ENCODE measurements at regions not wholly inside any gene's neighbourhood (a gene's known extent, or its start where the extent isn't known, plus 50 kb on each side); places are given as distances from the start of the nearest gene placed in this dataset.
"Not testable (repeated sequence)": the region's sequence is repeated elsewhere in the genome, so short reads cannot be mapped to it uniquely, and the experiment has no call there.

DNA sequence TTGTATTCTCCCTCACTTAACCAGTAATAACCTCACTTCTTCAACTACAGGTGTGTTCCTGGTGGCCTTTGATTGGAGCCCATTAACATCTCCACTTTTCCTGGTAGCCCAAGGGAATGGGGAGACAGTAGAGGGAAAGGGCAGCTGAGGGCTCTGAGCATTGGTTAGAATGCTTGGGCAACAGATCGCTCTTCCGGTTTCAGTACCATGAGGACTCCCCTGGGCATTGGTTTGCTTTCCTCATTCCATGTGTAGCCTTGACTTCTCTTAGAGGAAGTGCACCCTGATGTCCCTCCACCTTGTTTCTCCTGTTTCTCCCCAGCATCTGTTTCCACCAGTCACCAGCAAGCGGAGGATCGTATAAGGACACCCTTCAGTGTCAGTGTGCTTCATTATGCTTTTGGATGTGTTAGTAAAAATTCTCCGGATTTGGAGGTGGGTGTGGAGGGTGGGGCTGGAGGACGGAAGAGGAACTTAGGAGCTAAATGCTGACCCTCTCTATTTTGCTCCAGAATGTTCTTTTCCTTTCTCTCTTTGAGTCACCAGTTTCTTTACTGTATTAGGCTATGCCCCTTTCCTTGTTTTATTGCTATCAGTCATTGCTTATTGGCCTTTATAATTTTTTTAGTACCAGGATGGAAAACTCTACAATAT is 50.6 kb upstream of the ZNG1B start:
- not testable (repeated sequence) for H3K27ac ChIP-seq (ENCODE audit: low read length); H2AFZ ChIP-seq (ENCODE audit: low read length); H3K36me3 ChIP-seq (ENCODE audit: insufficient read depth, low read length); H4K20me1 ChIP-seq (ENCODE audit: insufficient read depth, low read depth, low read length); H3K4me3 ChIP-seq (ENCODE audit: low read length); H3K9me3 ChIP-seq (ENCODE audit: low read length); H3K9me2 ChIP-seq (replicated peaks; ENCODE audit: insufficient read depth, low read length); H3K79me2 ChIP-seq (ENCODE audit: low read length); DNase-seq; H3K4me2 ChIP-seq (ENCODE audit: low read depth, low read length, poor library complexity, severe bottlenecking); H3K27me3 ChIP-seq (ENCODE audit: low read length); H3K9ac ChIP-seq (ENCODE audit: low read length)
- peaks cover 13% of the 10 kb centered on the region for H3K4me1 ChIP-seq (ENCODE audit: low read length)

DNA sequence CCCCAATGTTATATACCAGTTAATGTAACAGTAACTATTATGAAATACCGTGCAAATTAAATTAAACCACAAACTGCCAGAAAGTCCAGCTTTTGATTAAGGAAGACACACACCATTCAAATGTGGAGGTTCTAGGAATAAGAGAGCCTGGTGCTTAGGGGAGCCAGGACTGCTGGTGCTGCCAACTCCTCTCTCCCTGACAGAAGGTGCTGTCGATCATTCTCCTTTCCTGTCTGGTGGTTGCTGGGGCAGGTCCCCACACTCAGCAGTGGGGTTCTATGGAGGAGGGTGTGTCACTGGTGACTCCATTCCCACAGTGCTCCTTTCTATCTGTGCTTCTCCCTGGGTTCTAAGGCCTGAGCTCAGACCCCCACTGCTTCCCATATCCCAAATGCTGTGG is 57.9 kb upstream of the ZNG1B start:
- H3K4me2 ChIP-seq (ENCODE audit: low read depth, low read length, poor library complexity, severe bottlenecking); H3K4me1 ChIP-seq (ENCODE audit: low read length); H3K36me3 ChIP-seq (ENCODE audit: insufficient read depth, low read length); H2AFZ ChIP-seq (ENCODE audit: low read length); H4K20me1 ChIP-seq (ENCODE audit: insufficient read depth, low read depth, low read length); H3K79me2 ChIP-seq (ENCODE audit: low read length); H3K9me2 ChIP-seq (replicated peaks; ENCODE audit: insufficient read depth, low read length); H3K27me3 ChIP-seq (ENCODE audit: low read length); H3K4me3 ChIP-seq (ENCODE audit: low read length); H3K27ac ChIP-seq (ENCODE audit: low read length); DNase-seq; H3K9ac ChIP-seq (ENCODE audit: low read length); H3K9me3 ChIP-seq (ENCODE audit: low read length): not testable (repeated sequence)

DNA sequence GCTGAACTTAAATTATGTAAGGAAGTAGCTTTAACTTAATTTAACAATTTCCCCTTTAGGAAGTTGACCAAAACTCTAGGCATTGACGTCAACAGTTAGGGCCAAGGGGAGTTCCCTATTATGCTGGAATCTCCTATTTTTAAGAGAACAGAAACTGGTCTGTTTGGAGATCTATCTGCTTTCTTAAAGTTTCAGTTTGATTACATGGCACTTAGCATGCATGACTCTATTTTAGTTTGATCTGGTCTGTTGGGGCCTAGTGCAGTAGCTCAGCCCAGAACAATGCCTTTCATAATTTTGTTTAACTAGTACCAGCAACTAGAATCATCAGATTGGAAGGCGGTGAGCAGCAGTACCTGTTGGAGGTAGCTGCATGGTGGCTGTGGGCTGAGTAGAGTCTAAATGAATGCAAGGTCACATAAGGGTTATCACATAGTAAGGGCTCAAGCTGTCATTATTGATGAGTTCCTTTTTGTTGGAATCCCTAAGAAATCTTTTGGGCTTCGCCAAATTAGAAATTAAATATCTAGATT is 60.5 kb upstream of the ZNG1B start:
- Histone ChIP-seq H3K4me2 (ENCODE audit: low read depth, low read length, poor library complexity, severe bottlenecking) (no peak overlapping the region), H3K79me2 (ENCODE audit: low read length) (no peaks in the 10 kb centered on the region), H3K4me1 (ENCODE audit: low read length) (no peaks in the 10 kb centered on the region), H3K36me3 (ENCODE audit: insufficient read depth, low read length) (no peaks in the 10 kb centered on the region), H2AFZ (ENCODE audit: low read length) (no peak overlapping the region), H3K9ac (ENCODE audit: low read length) (no peak overlapping the region), H4K20me1 (ENCODE audit: insufficient read depth, low read depth, low read length) (no peaks in the 10 kb centered on the region), H3K9me3 (ENCODE audit: low read length) (no peaks in the 10 kb centered on the region), H3K4me3 (ENCODE audit: low read length) (no peak overlapping the region), H3K27me3 (ENCODE audit: low read length) (no peaks in the 10 kb centered on the region), H3K9me2 (replicated peaks; ENCODE audit: insufficient read depth, low read length) (no peaks in the 10 kb centered on the region), H3K27ac (ENCODE audit: low read length) (no peak overlapping the region)
- no peak for DNase-seq

DNA sequence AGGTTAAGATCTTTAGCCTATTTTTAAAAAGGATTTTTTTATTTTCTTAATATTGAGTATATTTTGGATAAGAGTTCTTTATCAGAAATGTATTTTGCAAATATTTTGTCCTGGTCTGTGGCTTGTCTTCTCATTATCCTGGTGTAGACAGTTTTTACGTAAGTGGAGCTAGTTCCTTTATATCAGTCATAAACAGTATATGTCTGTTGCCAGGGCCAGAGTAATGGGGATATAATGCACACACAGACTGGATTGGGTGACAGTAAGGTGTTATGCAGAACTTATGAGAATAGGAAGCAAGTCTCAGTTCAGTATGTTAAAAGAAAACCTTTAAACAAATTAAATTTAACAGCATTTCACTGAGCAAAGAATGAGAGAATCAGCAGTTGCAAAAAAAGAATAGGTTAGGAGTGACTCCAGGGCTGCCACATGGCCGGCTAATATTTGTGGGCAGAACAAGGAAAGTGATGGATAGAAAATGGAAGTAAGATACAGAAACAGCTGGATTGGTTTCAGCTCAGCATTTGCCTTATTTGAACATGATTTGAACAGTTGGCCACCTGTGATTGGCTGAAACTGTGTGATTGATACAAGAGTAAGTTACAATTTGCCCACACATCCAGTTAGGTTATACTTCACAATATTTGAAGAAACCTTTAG is 61.1 kb upstream of the ZNG1B start:
- no peaks in the 10 kb centered on the region for H3K9me2 ChIP-seq (replicated peaks; ENCODE audit: insufficient read depth, low read length)
- no peaks in the 10 kb centered on the region for H3K27me3 ChIP-seq (ENCODE audit: low read length)
- no peak overlapping the region for H3K4me2 ChIP-seq (ENCODE audit: low read depth, low read length, poor library complexity, severe bottlenecking)
- no peaks in the 10 kb centered on the region for H4K20me1 ChIP-seq (ENCODE audit: insufficient read depth, low read depth, low read length)
- no peak overlapping the region for H3K9ac ChIP-seq (ENCODE audit: low read length)
- H3K4me3 ChIP-seq (ENCODE audit: low read length), result no peak overlapping the region
- H3K27ac ChIP-seq (ENCODE audit: low read length), result no peak overlapping the region
- no peak overlapping the region for H2AFZ ChIP-seq (ENCODE audit: low read length)
- no peaks in the 10 kb centered on the region for H3K4me1 ChIP-seq (ENCODE audit: low read length)
- DNase-seq, result no peak
- H3K36me3 ChIP-seq (ENCODE audit: insufficient read depth, low read length), result no peaks in the 10 kb centered on the region
- H3K9me3 ChIP-seq (ENCODE audit: low read length), result no peaks in the 10 kb centered on the region
- no peaks in the 10 kb centered on the region for H3K79me2 ChIP-seq (ENCODE audit: low read length)

DNA sequence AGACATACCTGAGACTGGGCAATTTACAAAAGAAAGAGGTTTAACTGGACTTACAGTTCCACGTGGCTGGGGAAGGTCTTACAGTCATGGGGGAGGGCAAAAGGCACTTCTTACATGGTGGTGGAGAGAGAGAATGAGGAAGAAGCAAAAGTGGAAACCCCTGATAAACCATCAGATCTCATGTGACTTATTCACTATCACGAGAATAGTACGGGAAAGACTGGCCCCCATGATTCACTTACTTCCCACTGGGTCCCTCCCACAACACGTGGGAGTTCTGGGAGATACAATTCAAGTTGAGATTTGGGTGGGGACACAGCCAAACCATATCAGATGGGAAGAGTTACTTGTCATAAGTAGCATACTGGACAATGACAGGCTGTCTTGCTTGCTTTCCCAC is 62.6 kb upstream of the ZNG1B start:
- H3K4me2 ChIP-seq (ENCODE audit: low read depth, low read length, poor library complexity, severe bottlenecking); H3K9ac ChIP-seq (ENCODE audit: low read length); H3K9me3 ChIP-seq (ENCODE audit: low read length); DNase-seq; H3K36me3 ChIP-seq (ENCODE audit: insufficient read depth, low read length); H3K27ac ChIP-seq (ENCODE audit: low read length); H3K4me1 ChIP-seq (ENCODE audit: low read length); H4K20me1 ChIP-seq (ENCODE audit: insufficient read depth, low read depth, low read length); H3K79me2 ChIP-seq (ENCODE audit: low read length); H3K9me2 ChIP-seq (replicated peaks; ENCODE audit: insufficient read depth, low read length); H2AFZ ChIP-seq (ENCODE audit: low read length); H3K27me3 ChIP-seq (ENCODE audit: low read length); H3K4me3 ChIP-seq (ENCODE audit: low read length): not testable (repeated sequence)

DNA sequence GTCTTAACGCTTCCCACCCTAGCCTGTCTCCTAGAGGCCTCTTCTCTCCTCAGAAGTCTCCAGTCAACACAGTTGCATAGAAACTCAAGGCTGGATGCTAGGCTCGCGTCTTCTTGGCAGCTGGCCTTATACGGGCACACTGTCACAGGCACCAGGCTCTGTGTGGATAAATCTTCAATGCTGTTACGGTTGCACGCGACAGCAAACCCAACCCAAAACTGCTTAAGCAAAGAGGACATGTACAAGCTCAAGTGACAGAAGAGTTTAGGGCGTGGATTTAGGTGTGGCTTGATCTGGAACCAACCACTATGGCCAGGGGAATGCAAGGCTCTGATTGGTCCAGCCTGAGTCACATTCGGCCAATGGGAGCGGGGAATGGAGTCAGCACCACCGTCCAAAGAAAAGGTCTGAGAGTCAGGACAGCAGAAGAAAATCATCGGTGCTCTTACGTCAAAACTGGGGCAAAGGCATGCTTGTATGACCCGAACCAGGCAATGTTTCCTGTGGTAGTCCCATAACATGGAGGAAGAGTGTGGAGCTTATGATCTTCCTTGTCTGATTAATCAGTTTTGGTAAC is 65.1 kb upstream of the ZNG1B start:
- H3K27ac ChIP-seq (ENCODE audit: low read length); H3K9ac ChIP-seq (ENCODE audit: low read length); H3K9me3 ChIP-seq (ENCODE audit: low read length); H2AFZ ChIP-seq (ENCODE audit: low read length); H3K27me3 ChIP-seq (ENCODE audit: low read length); H3K4me1 ChIP-seq (ENCODE audit: low read length); H3K79me2 ChIP-seq (ENCODE audit: low read length); H3K4me3 ChIP-seq (ENCODE audit: low read length); H3K9me2 ChIP-seq (replicated peaks; ENCODE audit: insufficient read depth, low read length); H3K4me2 ChIP-seq (ENCODE audit: low read depth, low read length, poor library complexity, severe bottlenecking); H3K36me3 ChIP-seq (ENCODE audit: insufficient read depth, low read length); H4K20me1 ChIP-seq (ENCODE audit: insufficient read depth, low read depth, low read length): not testable (repeated sequence)
- DNase-seq, result peak; percentile 77

DNA sequence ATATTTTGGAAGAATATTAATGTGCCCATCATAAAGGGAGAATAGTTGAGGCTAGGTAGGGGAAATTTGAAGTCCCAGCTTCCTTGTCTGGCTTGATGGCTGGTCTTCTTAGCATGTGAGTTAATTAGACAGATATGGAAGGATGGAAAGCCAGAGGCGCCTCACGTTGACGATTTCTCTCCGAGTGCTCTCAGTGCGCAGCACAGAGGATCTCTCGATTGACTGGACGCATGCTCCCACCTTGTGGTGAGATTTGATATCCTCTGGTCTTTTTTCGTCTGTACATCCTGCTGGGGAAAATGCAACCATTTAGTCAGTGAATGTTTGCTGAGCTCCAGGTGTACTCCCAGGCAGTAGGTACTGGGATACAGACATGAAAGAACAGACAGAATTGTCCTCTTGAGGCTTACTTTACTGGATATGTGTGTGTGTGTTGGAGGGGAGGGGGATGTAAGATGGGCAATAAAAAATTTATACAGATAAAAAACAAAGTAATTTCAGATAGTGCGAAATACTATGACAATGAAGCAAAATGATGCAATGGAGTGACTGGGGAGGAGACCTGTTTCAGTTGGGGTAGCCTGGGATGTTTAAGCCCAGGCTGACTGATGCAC is 66.9 kb upstream of the ZNG1B start:
- Histone ChIP-seq H4K20me1 (ENCODE audit: insufficient read depth, low read depth, low read length) (no peaks in the 10 kb centered on the region), H3K9me3 (ENCODE audit: low read length) (no peaks in the 10 kb centered on the region), H3K4me3 (ENCODE audit: low read length) (no peak overlapping the region), H3K27ac (ENCODE audit: low read length) (no peak overlapping the region), H3K4me1 (ENCODE audit: low read length) (no peaks in the 10 kb centered on the region), H3K36me3 (ENCODE audit: insufficient read depth, low read length) (no peaks in the 10 kb centered on the region), H2AFZ (ENCODE audit: low read length) (no peak overlapping the region), H3K9me2 (replicated peaks; ENCODE audit: insufficient read depth, low read length) (no peaks in the 10 kb centered on the region), H3K9ac (ENCODE audit: low read length) (no peak overlapping the region), H3K4me2 (ENCODE audit: low read depth, low read length, poor library complexity, severe bottlenecking) (no peak overlapping the region), H3K79me2 (ENCODE audit: low read length) (no peaks in the 10 kb centered on the region), H3K27me3 (ENCODE audit: low read length) (no peaks in the 10 kb centered on the region)
- DNase-seq, result peak; percentile 87

DNA sequence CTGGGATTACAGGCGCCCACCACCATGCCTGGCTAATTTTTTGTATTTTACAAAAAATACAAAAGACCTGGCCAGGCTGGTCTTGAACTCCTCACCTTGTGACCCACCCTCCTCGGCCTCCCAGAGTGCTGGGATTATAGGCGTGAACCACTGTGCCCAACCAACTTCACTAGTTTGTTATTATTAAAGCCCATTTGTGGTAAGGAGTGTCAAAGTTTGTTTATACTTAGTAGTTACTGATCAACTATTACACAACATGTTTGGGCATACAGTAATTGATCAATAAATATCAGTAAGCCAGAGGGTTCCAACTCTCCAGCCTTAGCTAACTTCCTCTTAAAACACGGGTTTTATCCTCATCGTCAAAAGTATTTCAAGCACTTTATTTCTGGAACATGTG is 67.5 kb upstream of the ZNG1B start:
- Histone ChIP-seq H3K4me1 (ENCODE audit: low read length) (no peaks in the 10 kb centered on the region), H3K79me2 (ENCODE audit: low read length) (no peaks in the 10 kb centered on the region), H4K20me1 (ENCODE audit: insufficient read depth, low read depth, low read length) (no peaks in the 10 kb centered on the region), H3K9me2 (replicated peaks; ENCODE audit: insufficient read depth, low read length) (no peaks in the 10 kb centered on the region), H3K4me2 (ENCODE audit: low read depth, low read length, poor library complexity, severe bottlenecking) (no peak overlapping the region), H3K9ac (ENCODE audit: low read length) (no peak overlapping the region), H3K4me3 (ENCODE audit: low read length) (no peak overlapping the region), H2AFZ (ENCODE audit: low read length) (no peak overlapping the region), H3K36me3 (ENCODE audit: insufficient read depth, low read length) (no peaks in the 10 kb centered on the region), H3K27me3 (ENCODE audit: low read length) (no peaks in the 10 kb centered on the region), H3K27ac (ENCODE audit: low read length) (no peak overlapping the region), H3K9me3 (ENCODE audit: low read length) (no peaks in the 10 kb centered on the region)
- no peak for DNase-seq

Measured in Karpas-422 (cell line).